CD14-positive monocyte (primary cell): ENCODE measurements at regions not wholly inside any gene's neighbourhood (a gene's known extent, or its start where the extent isn't known, plus 50 kb on each side); places are given as distances from the start of the nearest gene placed in this dataset.

ENCODE experiments used
- DNase-seq, 3 donors: peaks; one replicate each; pipeline ENCODE4 v3.0.0-alpha.2; 2011 to 2022
- H2AFZ ChIP-seq: 2 replicates; pipeline ENCODE4 v1.6.0; 2012; ENCODE audit warnings: mild to moderate bottlenecking, low read depth, low read length, inconsistent platforms; ENCODE audit not compliant: insufficient read depth, poor library complexity, severe bottlenecking
- H3K27ac ChIP-seq, 2 donors: 1 replicate in 1 of 2; 2 replicates in 1 of 2; pipeline ENCODE4 v1.5.1; 2012 to 2013; ENCODE audit warnings: low read length in 2 of 2, control low read depth in 1 of 2, inconsistent platforms in 1 of 2, low read depth in 1 of 2, mild to moderate bottlenecking in 1 of 2
- H3K27me3 ChIP-seq, 2 donors: one replicate each; pipeline versions ENCODE4 v1.6.0 to v1.6.1; 2011 to 2013; ENCODE audit warnings: low read length in 2 of 2; ENCODE audit not compliant: control insufficient read depth in 2 of 2, insufficient read depth in 2 of 2
- H3K36me3 ChIP-seq, 2 donors: replicated peaks in 1 of 2; 1 replicate in 1 of 2; 2 replicates in 1 of 2; pipeline versions ENCODE4 v1.5.1 to v1.6.1; 2012 to 2013; ENCODE audit warnings: low read length in 2 of 2, control low read depth in 1 of 2, inconsistent platforms in 1 of 2, mild to moderate bottlenecking in 1 of 2; ENCODE audit not compliant: insufficient read depth in 2 of 2, control insufficient read depth in 1 of 2
- H3K4me1 ChIP-seq, 2 donors: 1 replicate in 1 of 2; 2 replicates in 1 of 2; pipeline versions ENCODE4 v1.5.1 to v1.6.1; 2012 to 2013; ENCODE audit warnings: low read length in 2 of 2, control low read depth in 1 of 2, inconsistent platforms in 1 of 2, mild to moderate bottlenecking in 1 of 2, moderate library complexity in 1 of 2; ENCODE audit not compliant: insufficient read depth in 2 of 2, control insufficient read depth in 1 of 2
- H3K4me2 ChIP-seq: replicated peaks from 2 replicates; pipeline ENCODE3; 2012; ENCODE audit warnings: low read length, moderate library complexity, mild to moderate bottlenecking; ENCODE audit not compliant: poor library complexity, severe bottlenecking; ENCODE audit errors: extremely low read depth
- H3K4me3 ChIP-seq, 3 experiments: fragments of 200-600 bp in 1 of 3; sonication (generic) in 1 of 3; replicated peaks in 1 of 3; 1 replicate in 2 of 3; 2 replicates in 1 of 3; pipeline ENCODE4 v1.5.1; 2011 to 2013; ENCODE audit warnings: low read length in 3 of 3, mild to moderate bottlenecking in 3 of 3, control low read depth in 2 of 3, low read depth in 2 of 3, inconsistent platforms in 1 of 3, moderate library complexity in 1 of 3
- H3K79me2 ChIP-seq: 2 replicates; pipeline ENCODE4 v1.6.0; 2012; ENCODE audit warnings: mild to moderate bottlenecking, control low read depth, inconsistent platforms, low read length, moderate library complexity; ENCODE audit not compliant: insufficient read depth
- H3K9ac ChIP-seq: 2 replicates; pipeline ENCODE4 v1.6.0; 2017; ENCODE audit warnings: low read length, mild to moderate bottlenecking; ENCODE audit not compliant: insufficient read depth, poor library complexity, severe bottlenecking
- H3K9me3 ChIP-seq, 2 donors: replicated peaks in 1 of 2; 1 replicate in 1 of 2; 2 replicates in 1 of 2; pipeline versions ENCODE4 v1.5.1 to v1.6.1; 2012 to 2013; ENCODE audit warnings: low read length in 2 of 2, control low read depth in 1 of 2; ENCODE audit not compliant: control insufficient read depth in 1 of 2, insufficient read depth in 1 of 2
- H4K20me1 ChIP-seq: 2 replicates; pipeline ENCODE4 v1.6.0; 2012; ENCODE audit warnings: mild to moderate bottlenecking, low read length, control low read depth, moderate library complexity; ENCODE audit not compliant: insufficient read depth
- H3K27ac Mint-ChIP-seq, 7 donors: one replicate each; pipeline ENCODE4 v1.8.0; 2020; ENCODE audit warnings: mild to moderate bottlenecking in 7 of 7, mixed read lengths in 7 of 7, moderate library complexity in 6 of 7, inconsistent platforms in 2 of 7
- H3K27me3 Mint-ChIP-seq, 3 donors: one replicate each; pipeline ENCODE4 v1.8.0; 2021 to 2022; ENCODE audit warnings: low read depth in 3 of 3, mild to moderate bottlenecking in 3 of 3, mixed read lengths in 3 of 3, moderate library complexity in 3 of 3, inconsistent platforms in 1 of 3
- H3K36me3 Mint-ChIP-seq, 2 donors: one replicate each; pipeline ENCODE4 v1.8.0; 2020; ENCODE audit warnings: mixed read lengths in 2 of 2, inconsistent platforms in 1 of 2, mild to moderate bottlenecking in 1 of 2
- H3K4me1 Mint-ChIP-seq: one replicate; pipeline ENCODE4 v1.8.0; 2020; ENCODE audit warnings: mild to moderate bottlenecking, mixed read lengths
- H3K4me3 Mint-ChIP-seq, 2 donors: one replicate each; pipeline ENCODE4 v1.8.0; 2020; ENCODE audit warnings: mild to moderate bottlenecking in 2 of 2, mixed read lengths in 2 of 2, moderate library complexity in 1 of 2
- H3K9me3 Mint-ChIP-seq, 7 donors: one replicate each; pipeline ENCODE4 v1.8.0; 2020 to 2022; ENCODE audit warnings: mixed read lengths in 7 of 7, mild to moderate bottlenecking in 6 of 7, moderate library complexity in 6 of 7, inconsistent platforms in 2 of 7
- CTCF ChIP-seq: fragments of 200-600 bp; IDR thresholded peaks from one replicate; pipeline ENCODE4 v1.8.0; 2022; ENCODE audit warnings: antibody characterized with exemption, mild to moderate bottlenecking
- WGBS: methylation state at CpG from one replicate; pipeline ENCODE4 v1.1.5; 2013; ENCODE audit warnings: missing lambda C conversion rate; ENCODE audit not compliant: insufficient coverage; 5-methylcytosine and 5-hydroxymethylcytosine counted together
- intact Hi-C, 2 donors: fragments of 100-400 bp; cut with micrococcal nuclease; formaldehyde crosslinking; loops; one replicate each; pipeline versions ENCODE4 v1.15.0 to v1.15.1; 2023

- H3K27me3 Mint-ChIP-seq = peaks cover 26 to 57% (median 32%) of the 10 kb centered on the region in 3 donors
- peak overlapping the region in 1 of 2 donors; percentile 61 for H3K4me3 Mint-ChIP-seq
- Histone ChIP-seq H3K4me3 (no peak overlapping the region), H3K4me1 (peaks cover 4 to 8% of the 10 kb centered on the region in 2 donors), H3K4me2 (no peak overlapping the region), H3K79me2 (no peaks in the 10 kb centered on the region), H4K20me1 (no peaks in the 10 kb centered on the region), H3K9me3 (no peaks in the 10 kb centered on the region), H3K27ac (no peak overlapping the region), H3K27me3 (peaks cover 51 to 58% of the 10 kb centered on the region in 2 donors), H2AFZ (no peak overlapping the region), H3K9ac (no peak overlapping the region), H3K36me3 (no peaks in the 10 kb centered on the region)
- WGBS = 100% methylated on average over 2 of the region's 7 CpGs
- peaks cover 8% of the 10 kb centered on the region for H3K4me1 Mint-ChIP-seq
- peaks cover 0 to 2% (median 0%) of the 10 kb centered on the region in 7 donors for H3K9me3 Mint-ChIP-seq
- intact Hi-C loops = no loop called here
- no peaks in the 10 kb centered on the region for H3K36me3 Mint-ChIP-seq
- no peak overlapping the region for H3K27ac Mint-ChIP-seq
- no peak for TF ChIP-seq CTCF
- DNase-seq = no peak
These were observed 57.3 kb upstream of the MET start for GRCh38 chr7:116614499-116615262.

- WGBS = no CpG with 5 or more reads among the region's 2 CpGs
- no peak for TF ChIP-seq CTCF
- no peak overlapping the region for H3K27ac ChIP-seq
- Mint-ChIP-seq H3K9me3 (peaks cover 0 to 9% (median 6%) of the 10 kb centered on the region in 7 donors), H3K36me3 (peaks cover 0 to 2% of the 10 kb centered on the region in 2 donors), H3K27ac (no peak overlapping the region), H3K4me1 (peaks cover 2% of the 10 kb centered on the region), H3K4me3 (peak overlapping the region in 1 of 2 donors; percentile 5), H3K27me3 (peaks cover 22 to 51% (median 24%) of the 10 kb centered on the region in 3 donors)
- intact Hi-C loops = no loop called here
- no peaks in the 10 kb centered on the region for H4K20me1 ChIP-seq
- H3K79me2 ChIP-seq = no peaks in the 10 kb centered on the region
- no peak overlapping the region for H2AFZ ChIP-seq
- H3K27me3 ChIP-seq = peaks cover 44 to 52% of the 10 kb centered on the region in 2 donors
- H3K36me3 ChIP-seq = no peaks in the 10 kb centered on the region
- peaks cover 0 to 4% of the 10 kb centered on the region in 2 donors for H3K9me3 ChIP-seq
- DNase-seq = no peak
- no peak overlapping the region for H3K4me3 ChIP-seq
- no peak overlapping the region for H3K4me2 ChIP-seq
- H3K9ac ChIP-seq = no peak overlapping the region
- H3K4me1 ChIP-seq = no peaks in the 10 kb centered on the region
These were observed 55.4 kb upstream of the MET start for GRCh38 chr7:116616555-116617059.
